Fibroblast of pulmonary artery (primary cell): ENCODE measurements at regions not wholly inside any gene's neighbourhood (a gene's known extent, or its start where the extent isn't known, plus 50 kb on each side); places are given as distances from the start of the nearest gene placed in this dataset.

Experiments used
- DNase-seq: peaks from one replicate; pipeline ENCODE4 v3.0.0-alpha.2; 2010; ENCODE audit warnings: low read depth
- H3K4me3 ChIP-seq: replicated peaks from 2 replicates; pipeline ENCODE4 v1.5.1; 2011; ENCODE audit warnings: low read depth, mild to moderate bottlenecking, control low read depth, low read length, moderate library complexity
- TF ChIP-seq, protein P1 (sequence below): IDR thresholded peaks from 2 replicates; pipeline ENCODE4 v1.5.1; 2011; ENCODE audit warnings: mild to moderate bottlenecking, control low read depth, low read length, inconsistent platforms; ENCODE audit errors: missing control alignments

DNA sequence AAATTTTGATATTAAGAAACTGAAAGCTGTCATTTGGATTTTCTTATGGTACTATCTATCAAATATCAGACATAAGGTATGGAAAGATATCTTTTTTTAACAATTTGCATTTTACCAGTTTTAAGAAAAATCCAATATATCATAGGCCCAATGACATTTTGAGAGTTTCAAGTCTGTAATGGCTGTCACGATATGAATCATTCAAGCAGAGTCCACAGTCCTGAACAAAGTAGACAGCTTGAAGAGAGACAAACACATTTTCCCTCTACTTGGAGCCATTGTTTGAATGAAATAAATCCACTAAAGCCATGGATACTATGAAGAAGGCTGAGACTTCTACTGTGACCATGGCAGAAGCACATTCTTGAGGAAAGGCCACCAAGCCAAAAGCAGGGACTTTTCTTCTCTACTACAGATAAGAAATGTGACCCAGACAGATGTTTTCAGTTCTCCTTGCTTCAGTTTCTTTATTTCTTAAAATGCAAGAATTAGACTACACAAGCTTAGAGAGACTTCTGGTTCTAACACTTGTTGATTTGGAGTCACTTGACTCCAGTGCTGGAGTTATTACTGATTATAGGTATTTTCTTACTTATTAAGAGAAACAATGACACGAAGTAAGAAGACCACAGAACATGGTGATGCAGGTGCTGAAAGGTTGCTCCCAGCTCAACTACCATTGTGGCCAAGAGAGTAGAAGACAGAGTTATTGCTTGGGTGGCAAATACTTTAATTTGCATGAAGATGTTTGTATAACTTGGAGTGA lies 429.1 kb downstream of the KIF20B start:
- no peak for DNase-seq
- TF ChIP-seq, protein P1, sequence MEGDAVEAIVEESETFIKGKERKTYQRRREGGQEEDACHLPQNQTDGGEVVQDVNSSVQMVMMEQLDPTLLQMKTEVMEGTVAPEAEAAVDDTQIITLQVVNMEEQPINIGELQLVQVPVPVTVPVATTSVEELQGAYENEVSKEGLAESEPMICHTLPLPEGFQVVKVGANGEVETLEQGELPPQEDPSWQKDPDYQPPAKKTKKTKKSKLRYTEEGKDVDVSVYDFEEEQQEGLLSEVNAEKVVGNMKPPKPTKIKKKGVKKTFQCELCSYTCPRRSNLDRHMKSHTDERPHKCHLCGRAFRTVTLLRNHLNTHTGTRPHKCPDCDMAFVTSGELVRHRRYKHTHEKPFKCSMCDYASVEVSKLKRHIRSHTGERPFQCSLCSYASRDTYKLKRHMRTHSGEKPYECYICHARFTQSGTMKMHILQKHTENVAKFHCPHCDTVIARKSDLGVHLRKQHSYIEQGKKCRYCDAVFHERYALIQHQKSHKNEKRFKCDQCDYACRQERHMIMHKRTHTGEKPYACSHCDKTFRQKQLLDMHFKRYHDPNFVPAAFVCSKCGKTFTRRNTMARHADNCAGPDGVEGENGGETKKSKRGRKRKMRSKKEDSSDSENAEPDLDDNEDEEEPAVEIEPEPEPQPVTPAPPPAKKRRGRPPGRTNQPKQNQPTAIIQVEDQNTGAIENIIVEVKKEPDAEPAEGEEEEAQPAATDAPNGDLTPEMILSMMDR: no peak
- no peak overlapping the region for H3K4me3 ChIP-seq

DNA sequence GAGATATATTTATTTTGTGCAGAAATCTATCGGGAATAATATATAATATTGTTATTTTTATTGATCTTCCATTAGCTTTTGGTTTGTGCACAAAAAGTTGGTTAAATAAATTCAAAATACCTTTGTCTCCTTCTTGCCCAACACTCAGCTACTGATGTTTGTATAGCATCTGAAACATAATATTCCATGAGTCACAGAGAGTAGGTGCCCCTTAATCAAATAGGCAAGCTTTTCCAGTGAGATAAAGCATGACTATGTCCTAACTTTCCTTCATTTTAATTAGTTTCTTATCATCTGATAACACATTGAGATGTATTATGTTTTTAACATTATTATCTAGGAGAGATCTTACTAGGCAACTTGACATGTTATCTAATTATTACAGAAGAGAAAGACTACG lies 432.2 kb downstream of the KIF20B start:
- TF ChIP-seq, protein P1: no peak
- H3K4me3 ChIP-seq: no peak overlapping the region
- no peak for DNase-seq

DNA sequence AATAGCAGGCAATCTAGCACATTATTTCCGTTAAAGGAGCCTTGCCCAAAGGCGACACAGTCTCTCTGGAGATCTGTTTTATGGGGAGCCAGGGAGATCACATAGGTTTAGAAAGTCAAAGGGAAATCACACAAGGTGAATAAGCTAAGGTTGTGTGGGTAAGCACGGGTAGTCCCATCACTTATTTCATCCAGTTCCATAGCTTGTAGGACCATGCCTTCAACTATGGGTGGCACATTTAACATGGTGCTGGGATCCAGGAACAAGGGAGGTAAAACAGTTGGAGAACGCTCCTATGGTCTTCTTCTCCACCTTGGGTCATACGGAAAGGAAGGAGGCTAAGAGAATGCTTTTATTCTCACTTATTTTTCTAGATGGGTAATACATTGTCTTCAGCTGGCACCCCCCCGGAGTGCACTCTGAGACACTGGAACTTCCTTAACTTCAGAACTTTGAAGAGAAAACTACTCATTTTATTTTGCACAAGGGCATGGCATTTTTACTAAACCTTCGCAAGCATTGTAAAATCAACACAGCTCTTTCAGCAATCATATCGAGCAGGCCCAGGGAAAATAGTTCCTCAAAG lies 435.4 kb downstream of the KIF20B start:
- DNase-seq: peak; percentile 31
- TF ChIP-seq, protein P1: no peak
- no peak overlapping the region for H3K4me3 ChIP-seq

DNA sequence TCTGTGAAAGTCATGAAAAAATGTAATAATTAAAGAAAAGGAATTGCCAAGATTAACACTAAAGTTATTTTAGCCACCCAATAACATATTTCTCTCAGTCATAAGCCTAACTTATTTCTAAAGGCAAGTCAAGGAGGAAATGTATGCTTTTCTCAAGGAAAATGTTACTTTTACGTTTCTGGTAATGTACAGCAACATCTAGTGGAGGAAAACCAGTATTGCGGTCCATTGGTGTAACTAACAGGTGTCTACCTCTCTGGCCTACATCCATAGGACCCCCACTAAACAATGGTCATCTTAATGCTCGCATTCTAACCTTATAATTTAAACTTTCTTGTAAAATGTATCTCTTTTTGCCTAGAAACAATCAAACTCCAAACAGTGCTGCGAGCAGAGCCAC lies 437.5 kb downstream of the KIF20B start:
- TF ChIP-seq, protein P1: peak; percentile 55
- no peak overlapping the region for H3K4me3 ChIP-seq
- DNase-seq: peak; percentile 38

DNA sequence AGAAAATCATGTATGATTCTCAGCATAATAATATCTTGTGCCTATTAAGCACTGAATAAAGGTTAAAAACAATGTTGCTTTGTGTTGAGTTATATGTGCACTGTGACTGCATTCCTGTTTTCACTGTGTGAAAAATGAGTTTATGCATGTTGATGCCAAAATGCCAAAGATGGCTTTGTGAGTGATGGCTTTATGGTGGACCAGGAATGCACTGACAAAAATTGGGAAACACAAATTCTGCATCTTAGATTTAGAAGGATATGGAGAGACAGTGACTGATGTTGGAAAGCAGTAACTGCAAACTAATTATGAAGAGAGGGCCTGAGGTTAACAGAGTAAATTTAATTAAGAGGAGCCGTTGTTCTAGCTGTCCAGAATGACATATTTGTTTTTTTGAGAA lies 440.4 kb downstream of the KIF20B start:
- H3K4me3 ChIP-seq: no peak overlapping the region
- TF ChIP-seq, protein P1: no peak
- DNase-seq: no peak

DNA sequence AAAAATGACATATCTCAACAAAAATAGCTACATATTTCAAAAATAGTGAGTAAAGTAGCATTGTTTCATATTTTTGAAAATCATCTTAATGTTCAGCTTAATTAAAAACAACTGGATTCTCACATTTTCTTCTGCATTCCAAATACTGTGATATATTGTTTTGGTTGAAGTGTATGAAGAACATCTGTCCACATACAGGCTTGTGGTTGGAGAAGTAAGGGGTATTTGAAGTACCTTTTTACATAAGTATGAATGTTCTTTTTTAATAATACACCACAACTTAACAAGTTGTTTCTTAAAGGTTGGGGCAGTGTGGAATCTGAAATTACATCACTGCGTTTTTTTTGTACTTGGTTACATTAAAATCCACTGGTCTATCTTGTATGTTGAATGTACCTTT lies 442.5 kb downstream of the KIF20B start:
- DNase-seq: no peak
- no peak overlapping the region for H3K4me3 ChIP-seq
- TF ChIP-seq, protein P1: no peak
